IMR-90 (cell line): ENCODE measurements at regions not wholly inside any gene's neighbourhood (a gene's known extent, or its start where the extent isn't known, plus 50 kb on each side); places are given as distances from the start of the nearest gene placed in this dataset.

Source experiments
- ATAC-seq: fragments of 200-7000 bp; cut with Tn5 transposase; 2 replicates; pipeline ENCODE4 v1.9.1; 2020; ENCODE audit warnings: low read depth, mild to moderate bottlenecking, moderate library complexity
- BruUV-seq: library from RNA; stranded (reverse); fragments of 400-500 nt; replicated peaks from 2 replicates; lab custom pipeline; 2021; lab: Mats Ljungman, UMichigan
- CTCF ChIA-PET: fragments of 300-600 bp; formaldehyde crosslinking; extraction: SDS; loops from one replicate; lab custom pipeline; 2021; ENCODE audit warnings: antibody characterized with exemption; lab: Yijun Ruan, JAX
- POLR2A ChIA-PET: fragments of 300-600 bp; sonication (Branson Sonifier 250); formaldehyde crosslinking; loops from one replicate; lab custom pipeline; 2022; ENCODE audit warnings: antibody characterized with exemption; ENCODE audit not compliant: unreplicated experiment; lab: Charles Lee
- DNase-seq: peaks from one replicate; pipeline ENCODE4 v3.0.0; 2013
- H2AFZ ChIP-seq: replicated peaks from 2 replicates; pipeline ENCODE3; 2013; ENCODE audit warnings: low read length, mild to moderate bottlenecking; ENCODE audit not compliant: poor library complexity
- H2AK5ac ChIP-seq: 2 replicates; pipeline ENCODE4 v1.6.1; 2013; ENCODE audit warnings: low read depth, low read length, inconsistent platforms
- H2AK9ac ChIP-seq: replicated peaks from 2 replicates; pipeline ENCODE3; 2013; ENCODE audit warnings: mild to moderate bottlenecking, low read depth, low read length, moderate library complexity; ENCODE audit not compliant: poor library complexity
- H2BK120ac ChIP-seq: 2 replicates; pipeline ENCODE4 v1.6.1; 2013; ENCODE audit warnings: low read depth, low read length, inconsistent platforms
- H2BK15ac ChIP-seq: 3 replicates; pipeline ENCODE4 v1.6.1; 2013; ENCODE audit warnings: low read depth, low read length, inconsistent platforms
- H2BK20ac ChIP-seq: 2 replicates; pipeline ENCODE4 v1.6.1; 2013; ENCODE audit warnings: low read depth, mild to moderate bottlenecking, inconsistent platforms, low read length, moderate library complexity
- H2BK5ac ChIP-seq: 2 replicates; pipeline ENCODE4 v1.6.1; 2013; ENCODE audit warnings: mild to moderate bottlenecking, low read depth, low read length, inconsistent platforms; ENCODE audit not compliant: poor library complexity, severe bottlenecking
- H3K14ac ChIP-seq: replicated peaks from 2 replicates; pipeline ENCODE4 v1.6.1; 2013; ENCODE audit warnings: low read depth, low read length, inconsistent platforms
- H3K18ac ChIP-seq: 2 replicates; pipeline ENCODE4 v1.6.1; 2013; ENCODE audit warnings: low read depth, low read length, control low read depth
- H3K23ac ChIP-seq: 2 replicates; pipeline ENCODE4 v1.6.1; 2013; ENCODE audit warnings: low read depth, low read length, inconsistent platforms
- H3K27ac ChIP-seq: 2 replicates; pipeline ENCODE4 v1.5.1; 2013; ENCODE audit warnings: mild to moderate bottlenecking, control low read depth, low read length; ENCODE audit not compliant: insufficient read depth
- H3K27me3 ChIP-seq: 2 replicates; pipeline ENCODE4 v1.6.1; 2013; ENCODE audit warnings: low read length; ENCODE audit not compliant: control insufficient read depth, insufficient read depth
- H3K36me3 ChIP-seq: 2 replicates; pipeline ENCODE4 v1.6.1; 2013; ENCODE audit warnings: low read length, mixed read lengths; ENCODE audit not compliant: control insufficient read depth, insufficient read depth
- H3K4ac ChIP-seq: 2 replicates; pipeline ENCODE4 v1.6.1; 2013; ENCODE audit warnings: low read depth, low read length, inconsistent platforms
- H3K4me1 ChIP-seq: 2 replicates; pipeline ENCODE4 v1.6.1; 2013; ENCODE audit warnings: low read length, mixed read lengths; ENCODE audit not compliant: control insufficient read depth, insufficient read depth
- H3K4me2 ChIP-seq: 2 replicates; pipeline ENCODE4 v1.6.1; 2013; ENCODE audit warnings: low read depth, mild to moderate bottlenecking, control low read depth, low read length, moderate library complexity
- H3K4me3 ChIP-seq: 2 replicates; pipeline ENCODE4 v1.5.1; 2013; ENCODE audit warnings: low read depth, mild to moderate bottlenecking, control low read depth, low read length, moderate library complexity; ENCODE audit not compliant: insufficient read depth
- H3K56ac ChIP-seq: 2 replicates; pipeline ENCODE4 v1.6.1; 2013; ENCODE audit warnings: low read length, inconsistent platforms; ENCODE audit not compliant: insufficient read depth; ENCODE audit errors: extremely low read depth
- H3K79me1 ChIP-seq, 2 experiments: 2 replicates each; pipeline ENCODE4 v1.6.1; 2013; ENCODE audit warnings: low read length in 2 of 2, inconsistent platforms in 1 of 2, low read depth in 1 of 2
- H3K9ac ChIP-seq: 2 replicates; pipeline ENCODE4 v1.6.1; 2013; ENCODE audit warnings: low read depth, low read length, control low read depth
- H3K9me1 ChIP-seq: 2 replicates; pipeline ENCODE4 v1.6.1; 2013; ENCODE audit warnings: low read length, inconsistent platforms; ENCODE audit not compliant: insufficient read depth
- H3K9me3 ChIP-seq: 2 replicates; pipeline ENCODE4 v1.6.1; 2013; ENCODE audit warnings: low read length; ENCODE audit not compliant: control insufficient read depth, insufficient read depth
- H4K20me1 ChIP-seq: 2 replicates; pipeline ENCODE4 v1.6.1; 2013; ENCODE audit warnings: low read length, inconsistent platforms; ENCODE audit not compliant: insufficient read depth
- H4K5ac ChIP-seq: 2 replicates; pipeline ENCODE4 v1.6.1; 2013; ENCODE audit warnings: mild to moderate bottlenecking, low read depth, low read length, control low read depth
- H4K8ac ChIP-seq, 2 experiments: 2 replicates each; pipeline ENCODE4 v1.6.1; 2013; ENCODE audit warnings: low read depth in 2 of 2, low read length in 2 of 2, control low read depth in 1 of 2, inconsistent platforms in 1 of 2
- H4K91ac ChIP-seq: 2 replicates; pipeline ENCODE4 v1.6.1; 2013; ENCODE audit warnings: low read depth, low read length, inconsistent platforms; ENCODE audit not compliant: insufficient read depth
- BHLHE40 ChIP-seq: fragments of 150-350 bp; IDR thresholded peaks from 2 replicates; pipeline ENCODE4 v1.6.1; 2016; ENCODE audit warnings: mild to moderate bottlenecking, low read depth, low read length
- CEBPB ChIP-seq: IDR thresholded peaks from 2 replicates; pipeline ENCODE4 v1.6.1; 2012; ENCODE audit warnings: low read depth, low read length, improper control_type of control experiment
- CHD1 ChIP-seq: IDR thresholded peaks from 2 replicates; pipeline ENCODE4 v1.6.1; 2012; ENCODE audit warnings: low read depth, low read length, improper control_type of control experiment
- FOS ChIP-seq: fragments of 150-350 bp; IDR thresholded peaks from 2 replicates; pipeline ENCODE4 v1.6.1; 2016; ENCODE audit warnings: low read depth, low read length
- MAFK ChIP-seq: IDR thresholded peaks from 2 replicates; pipeline ENCODE4 v1.6.1; 2012; ENCODE audit warnings: low read depth, low read length, improper control_type of control experiment
- MAZ ChIP-seq: IDR thresholded peaks from 2 replicates; pipeline ENCODE4 v1.6.1; 2012; ENCODE audit warnings: low read depth, mild to moderate bottlenecking, low read length, improper control_type of control experiment, moderate library complexity, borderline replicate concordance
- MXI1 ChIP-seq: IDR thresholded peaks from 2 replicates; pipeline ENCODE4 v1.6.1; 2012; ENCODE audit warnings: low read depth, mild to moderate bottlenecking, low read length, moderate library complexity, borderline replicate concordance
- POLR2A ChIP-seq: IDR thresholded peaks from 2 replicates; pipeline ENCODE4 v1.6.1; 2012; ENCODE audit warnings: mild to moderate bottlenecking, low read depth, low read length
- RAD21 ChIP-seq: IDR thresholded peaks from 2 replicates; pipeline ENCODE4 v1.6.1; 2012; ENCODE audit warnings: low read length, improper control_type of control experiment
- RCOR1 ChIP-seq: IDR thresholded peaks from 2 replicates; pipeline ENCODE4 v1.6.1; 2012; ENCODE audit warnings: mild to moderate bottlenecking, low read length, improper control_type of control experiment; ENCODE audit not compliant: insufficient replicate concordance
- RFX5 ChIP-seq: IDR thresholded peaks from 2 replicates; pipeline ENCODE4 v1.8.0; 2012; ENCODE audit warnings: low read depth, mild to moderate bottlenecking, low read length, moderate library complexity
- SMC3 ChIP-seq: fragments of 150-350 bp; IDR thresholded peaks from 2 replicates; pipeline ENCODE4 v1.6.1; 2016; ENCODE audit warnings: low read depth, mild to moderate bottlenecking, antibody characterized with exemption, low read length, moderate library complexity
- WGBS, 2 experiments: methylation state at CpG; one replicate each; pipeline versions ENCODE4 v1.1.5 to v1.1.7; 2013; ENCODE audit warnings: missing lambda C conversion rate in 2 of 2; ENCODE audit not compliant: insufficient read length in 1 of 2; ENCODE audit errors: extremely low coverage in 2 of 2; 5-methylcytosine and 5-hydroxymethylcytosine counted together
- dilution Hi-C: fragments of 300-500 bp; cut with HindIII; formaldehyde crosslinking; loops from one replicate; pipeline ENCODE4 v1.14.3; 2018; ENCODE audit warnings: low sequenced_read_pairs; ENCODE audit not compliant: unreplicated experiment
- in situ Hi-C: fragments of 300-500 bp; cut with MboI; formaldehyde crosslinking; loops from 3 replicates; pipeline ENCODE4 v1.14.3; 2019; ENCODE audit warnings: low sequenced_read_pairs, inconsistent platforms, mixed read lengths
- intact Hi-C: fragments of 100-400 bp; cut with micrococcal nuclease; formaldehyde crosslinking; loops from 2 replicates; pipeline ENCODE4 v1.10.0; 2022
- TF ChIP-seq, protein P1 (sequence below): conservative IDR thresholded peaks from 2 replicates; pipeline ENCODE4 v1.5.1; 2012; ENCODE audit warnings: mild to moderate bottlenecking, low read depth, low read length, improper control_type of control experiment
- TF ChIP-seq, protein P2 (sequence below): fragments of 150-350 bp; IDR thresholded peaks from 2 replicates; pipeline ENCODE4 v1.6.1; 2017; ENCODE audit warnings: mild to moderate bottlenecking, antibody characterized with exemption, low read length, low read depth
- TF ChIP-seq, protein P3 (sequence below): fragments of 150-350 bp; IDR thresholded peaks from 2 replicates; pipeline ENCODE4 v1.6.1; 2016; ENCODE audit warnings: low read depth, mild to moderate bottlenecking, low read length, moderate library complexity, borderline replicate concordance

DNA sequence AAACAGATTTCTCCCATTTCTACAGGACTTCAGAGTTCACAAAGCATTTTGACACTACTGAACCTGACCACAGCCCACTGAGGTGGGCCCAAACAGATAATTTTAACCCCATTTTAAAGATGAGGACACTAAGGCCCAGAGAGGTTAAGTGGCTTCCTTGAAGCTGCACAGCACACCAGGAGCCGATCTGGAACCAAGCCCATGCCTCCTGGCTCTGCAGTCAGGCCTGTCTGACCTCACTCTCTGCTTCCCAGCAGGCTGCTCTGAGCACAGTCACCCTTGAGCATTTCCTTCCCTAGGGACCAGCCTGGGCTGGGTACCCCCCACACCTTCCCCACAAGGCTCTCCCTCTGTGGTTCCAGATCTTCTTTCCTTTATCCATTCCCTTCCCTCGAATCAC lies 252.2 kb downstream of the ENGASE start:
- Histone ChIP-seq H3K27me3 (peaks cover 3% of the 10 kb centered on the region; the same call in 1 of the 2 replicates), H3K4ac (no peak overlapping the region), H2BK120ac (no peak overlapping the region), H3K4me3 (no peak overlapping the region), H4K8ac (no peak overlapping the region), H2BK20ac (no peak overlapping the region), H2BK15ac (no peak overlapping the region), H3K18ac (no peak overlapping the region), H3K27ac (no peak overlapping the region), H3K14ac (no peak overlapping the region), H2AK9ac (no peak overlapping the region), H2AFZ (no peak overlapping the region), H3K4me2 (no peak overlapping the region), H2BK5ac (no peak overlapping the region), H3K23ac (no peak overlapping the region), H4K5ac (no peak overlapping the region), H3K56ac (no peak overlapping the region), H3K9ac (no peak overlapping the region), H3K9me1 (no peaks in the 10 kb centered on the region), H4K20me1 (no peaks in the 10 kb centered on the region), H2AK5ac (no peak overlapping the region), H3K4me1 (no peaks in the 10 kb centered on the region), H3K9me3 (no peaks in the 10 kb centered on the region), H3K36me3 (no peaks in the 10 kb centered on the region), H3K79me1 (no peaks in the 10 kb centered on the region), H4K91ac (no peak overlapping the region)
- in situ Hi-C loops = no loop called here
- CTCF ChIA-PET = no interaction called here
- intact Hi-C loops = no loop called here
- DNase-seq (no peak), ATAC-seq (no peak)
- dilution Hi-C loops = no loop called here
- TF ChIP-seq FOS (no peak), RCOR1 (no peak), CHD1 (no peak), MXI1 (no peak), MAFK (no peak), CEBPB (no peak), RFX5 (no peak), BHLHE40 (no peak), MAZ (no peak), SMC3 (no peak), POLR2A (no peak), RAD21 (no peak)
- TF ChIP-seq, protein P1, sequence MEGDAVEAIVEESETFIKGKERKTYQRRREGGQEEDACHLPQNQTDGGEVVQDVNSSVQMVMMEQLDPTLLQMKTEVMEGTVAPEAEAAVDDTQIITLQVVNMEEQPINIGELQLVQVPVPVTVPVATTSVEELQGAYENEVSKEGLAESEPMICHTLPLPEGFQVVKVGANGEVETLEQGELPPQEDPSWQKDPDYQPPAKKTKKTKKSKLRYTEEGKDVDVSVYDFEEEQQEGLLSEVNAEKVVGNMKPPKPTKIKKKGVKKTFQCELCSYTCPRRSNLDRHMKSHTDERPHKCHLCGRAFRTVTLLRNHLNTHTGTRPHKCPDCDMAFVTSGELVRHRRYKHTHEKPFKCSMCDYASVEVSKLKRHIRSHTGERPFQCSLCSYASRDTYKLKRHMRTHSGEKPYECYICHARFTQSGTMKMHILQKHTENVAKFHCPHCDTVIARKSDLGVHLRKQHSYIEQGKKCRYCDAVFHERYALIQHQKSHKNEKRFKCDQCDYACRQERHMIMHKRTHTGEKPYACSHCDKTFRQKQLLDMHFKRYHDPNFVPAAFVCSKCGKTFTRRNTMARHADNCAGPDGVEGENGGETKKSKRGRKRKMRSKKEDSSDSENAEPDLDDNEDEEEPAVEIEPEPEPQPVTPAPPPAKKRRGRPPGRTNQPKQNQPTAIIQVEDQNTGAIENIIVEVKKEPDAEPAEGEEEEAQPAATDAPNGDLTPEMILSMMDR = no peak
- TF ChIP-seq, protein P2, sequence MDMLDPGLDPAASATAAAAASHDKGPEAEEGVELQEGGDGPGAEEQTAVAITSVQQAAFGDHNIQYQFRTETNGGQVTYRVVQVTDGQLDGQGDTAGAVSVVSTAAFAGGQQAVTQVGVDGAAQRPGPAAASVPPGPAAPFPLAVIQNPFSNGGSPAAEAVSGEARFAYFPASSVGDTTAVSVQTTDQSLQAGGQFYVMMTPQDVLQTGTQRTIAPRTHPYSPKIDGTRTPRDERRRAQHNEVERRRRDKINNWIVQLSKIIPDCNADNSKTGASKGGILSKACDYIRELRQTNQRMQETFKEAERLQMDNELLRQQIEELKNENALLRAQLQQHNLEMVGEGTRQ = no peak
- TF ChIP-seq, protein P3, sequence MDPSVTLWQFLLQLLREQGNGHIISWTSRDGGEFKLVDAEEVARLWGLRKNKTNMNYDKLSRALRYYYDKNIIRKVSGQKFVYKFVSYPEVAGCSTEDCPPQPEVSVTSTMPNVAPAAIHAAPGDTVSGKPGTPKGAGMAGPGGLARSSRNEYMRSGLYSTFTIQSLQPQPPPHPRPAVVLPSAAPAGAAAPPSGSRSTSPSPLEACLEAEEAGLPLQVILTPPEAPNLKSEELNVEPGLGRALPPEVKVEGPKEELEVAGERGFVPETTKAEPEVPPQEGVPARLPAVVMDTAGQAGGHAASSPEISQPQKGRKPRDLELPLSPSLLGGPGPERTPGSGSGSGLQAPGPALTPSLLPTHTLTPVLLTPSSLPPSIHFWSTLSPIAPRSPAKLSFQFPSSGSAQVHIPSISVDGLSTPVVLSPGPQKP = no peak
- POLR2A ChIA-PET = no interaction called here
- no TSS peak for BruUV-seq
- WGBS, 2 experiments = no CpG with 5 or more reads among the region's 2 CpGs
